Fibroblast of skin of right biceps (primary cell): ENCODE measurements at regions not wholly inside any gene's neighbourhood (a gene's known extent, or its start where the extent isn't known, plus 50 kb on each side); places are given as distances from the start of the nearest gene placed in this dataset.
"Not testable (repeated sequence)": the region's sequence is repeated elsewhere in the genome, so short reads cannot be mapped to it uniquely, and the experiment has no call there.

Experiments used
- DNase-seq: peaks from one replicate; pipeline ENCODE4 v3.0.0-alpha.2; 2013

DNA sequence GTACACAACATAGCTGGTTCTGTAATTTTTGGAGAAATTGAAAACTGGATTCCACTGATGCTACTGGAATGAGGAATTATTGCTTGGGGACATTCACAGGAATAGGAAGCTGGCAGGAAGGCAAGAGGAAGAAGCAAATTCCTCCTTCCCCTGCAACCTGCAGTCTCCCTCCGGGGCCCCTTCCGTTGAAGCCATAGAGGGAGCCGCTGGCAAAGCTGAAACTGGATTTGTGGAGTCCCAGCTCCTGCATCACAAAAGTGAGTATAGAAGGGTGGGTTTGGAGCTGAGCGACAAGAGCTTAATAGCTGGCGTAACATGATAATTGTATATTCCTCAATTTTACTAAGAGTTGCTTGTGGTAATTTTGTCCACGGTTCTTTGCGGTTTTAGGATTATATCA, 190.8 kb downstream of the ADRA2A start:
- DNase-seq, result no peak

DNA sequence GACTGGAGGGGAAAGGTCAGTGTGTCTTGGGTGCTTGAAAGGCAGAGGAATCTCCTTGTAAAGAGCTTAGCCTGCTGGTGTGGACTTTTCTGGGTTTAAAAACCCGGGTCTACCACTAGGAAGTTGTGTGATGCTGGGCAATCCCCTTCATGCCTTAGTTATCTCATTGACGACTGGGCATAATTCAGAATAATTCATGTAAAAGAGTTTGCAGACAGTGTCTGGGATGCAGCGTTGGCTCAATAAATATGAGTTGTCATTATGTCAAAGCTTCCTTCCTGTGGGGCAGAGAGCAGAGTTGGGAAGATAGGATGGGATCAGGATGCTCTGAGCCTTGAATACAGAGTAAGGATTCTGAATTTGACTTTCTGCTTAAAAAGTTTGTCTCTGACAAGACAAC, 196.4 kb downstream of the ADRA2A start:
- DNase-seq, result no peak

DNA sequence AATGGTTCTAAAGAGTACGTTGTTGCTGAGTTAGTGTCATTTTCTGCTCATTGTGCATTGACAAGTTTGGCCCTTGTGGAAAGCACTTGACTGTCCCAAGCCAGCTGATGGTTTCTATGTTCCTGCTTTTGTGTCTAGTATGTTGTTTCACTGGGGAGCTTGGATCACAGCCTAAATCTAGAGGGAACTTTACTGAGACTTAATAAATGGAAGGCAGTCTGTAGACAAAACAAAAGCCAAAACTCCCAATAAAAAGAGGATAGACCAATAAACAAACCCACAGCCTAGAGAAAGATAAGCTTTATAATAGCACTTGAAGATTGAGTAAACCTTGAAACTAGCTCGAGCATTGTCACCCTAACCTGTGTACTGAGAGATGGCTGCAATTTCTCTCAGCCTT, 196.8 kb downstream of the ADRA2A start:
- no peak for DNase-seq

DNA sequence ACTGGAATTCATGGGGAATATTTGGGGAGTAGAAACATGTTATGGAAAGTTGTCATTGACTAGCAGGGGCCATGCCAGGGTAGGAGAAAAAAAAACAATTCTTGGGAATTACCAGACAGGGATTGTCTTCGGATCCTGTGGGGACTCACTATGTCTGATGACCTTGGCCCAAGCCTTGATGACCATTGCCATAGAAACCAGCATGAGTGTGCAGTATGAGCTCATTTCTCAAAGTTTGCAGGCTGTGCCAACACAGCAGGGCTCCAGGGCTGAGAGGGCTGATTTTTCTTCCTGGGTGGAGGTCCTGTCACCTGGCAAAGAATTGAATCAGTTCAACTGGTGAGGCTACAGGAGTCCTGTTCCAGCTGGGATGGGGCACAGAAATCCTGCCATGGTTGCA, 198.3 kb downstream of the ADRA2A start:
- no peak for DNase-seq

DNA sequence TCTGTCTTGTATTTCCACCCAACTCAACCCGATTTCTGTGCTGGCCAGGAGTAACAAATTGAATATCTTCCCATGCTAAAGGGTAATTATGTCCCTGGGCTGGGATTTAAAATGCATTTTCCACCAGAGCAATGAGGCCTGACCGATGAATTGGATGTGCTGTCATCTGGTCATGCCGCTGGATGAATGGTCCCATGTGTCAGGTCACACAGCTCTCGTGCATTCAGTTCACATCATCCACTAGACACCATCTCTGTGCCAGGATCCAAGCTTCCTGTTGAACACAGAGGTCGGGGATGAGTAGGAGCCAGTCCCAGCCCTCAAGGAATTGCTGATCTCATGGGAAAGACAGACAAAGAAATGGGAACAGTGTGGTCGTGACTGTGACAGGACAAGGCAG, 200.8 kb downstream of the ADRA2A start:
- DNase-seq, result no peak

DNA sequence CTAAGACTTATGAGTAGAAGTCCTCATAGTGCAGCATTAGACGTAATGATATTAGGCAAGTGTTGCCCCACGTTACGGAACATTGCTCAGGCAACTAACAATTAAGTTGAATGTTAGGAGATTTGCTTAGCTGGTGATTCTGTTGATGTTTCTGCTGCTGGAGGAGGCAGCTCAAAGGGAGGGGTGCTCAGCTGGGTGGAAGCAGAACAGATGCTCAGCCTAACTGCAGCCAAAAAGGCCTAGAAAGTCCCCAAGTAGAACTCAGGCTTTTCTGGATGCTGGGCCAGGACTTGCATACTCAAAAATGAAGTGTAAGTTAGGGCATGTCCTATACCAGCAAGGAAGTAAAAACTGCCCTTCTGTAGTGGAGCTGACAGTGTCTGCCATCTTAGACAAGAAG, 201.4 kb downstream of the ADRA2A start:
- no peak for DNase-seq

DNA sequence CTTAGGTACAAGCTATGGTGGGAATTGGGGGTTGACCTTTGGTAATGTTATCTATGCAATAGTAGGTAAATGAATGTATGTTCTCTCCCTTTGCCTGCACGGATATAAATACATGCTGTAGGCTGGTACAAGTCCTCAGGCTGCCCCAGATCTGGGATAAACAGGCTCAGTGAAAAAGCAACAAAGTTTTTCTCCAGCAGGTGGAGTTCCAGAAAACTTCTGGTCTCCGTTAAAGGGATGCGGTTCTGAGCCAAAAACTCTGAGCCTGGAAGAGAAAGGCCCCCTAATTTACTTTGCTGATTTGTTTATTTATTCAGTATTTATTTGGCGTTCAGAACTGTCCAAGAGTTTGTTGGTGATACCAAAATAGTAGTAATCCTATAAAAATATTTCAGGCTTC, 204.7 kb downstream of the ADRA2A start:
- DNase-seq, result peak; percentile 1

DNA sequence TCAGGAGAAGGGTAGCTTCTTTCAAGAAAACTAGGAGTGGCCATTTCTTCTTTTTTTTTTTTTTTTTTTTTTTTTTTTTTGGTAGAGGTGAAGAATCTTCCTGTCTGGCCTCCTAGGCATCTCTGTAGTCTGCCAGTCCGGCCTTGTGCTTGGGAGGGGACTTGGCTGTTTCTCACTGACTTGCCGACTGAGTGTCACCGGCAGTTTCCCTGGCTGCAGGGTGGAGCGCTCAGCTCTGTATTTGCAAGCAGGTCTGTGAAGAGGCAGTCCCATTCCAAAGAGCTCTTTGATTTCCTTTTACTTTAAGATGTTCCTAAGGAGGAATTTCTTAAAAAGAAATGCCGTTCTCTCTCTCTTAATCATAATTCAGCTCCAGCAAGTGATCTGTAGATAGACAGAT, 212.6 kb downstream of the ADRA2A start:
- DNase-seq, result no peak

DNA sequence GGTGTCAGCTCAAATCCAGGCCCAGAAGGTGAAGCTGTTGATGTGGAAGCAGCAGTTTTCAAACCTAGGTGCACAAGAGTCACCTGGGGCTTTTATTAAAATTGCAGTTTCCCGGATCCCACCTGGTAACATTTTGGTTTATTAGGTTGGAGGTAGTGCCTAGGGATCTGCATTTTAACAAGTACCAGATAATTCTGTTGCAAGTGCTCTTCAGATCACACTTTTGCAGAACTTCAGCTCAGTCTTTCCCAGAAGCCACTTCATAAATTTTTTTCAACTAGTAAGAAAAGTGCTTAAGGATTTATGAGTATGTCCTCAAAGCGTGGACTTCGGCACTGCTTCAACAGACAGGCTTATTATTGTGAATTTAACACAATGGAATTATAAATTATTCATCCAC, 213.8 kb downstream of the ADRA2A start:
- DNase-seq, result no peak

DNA sequence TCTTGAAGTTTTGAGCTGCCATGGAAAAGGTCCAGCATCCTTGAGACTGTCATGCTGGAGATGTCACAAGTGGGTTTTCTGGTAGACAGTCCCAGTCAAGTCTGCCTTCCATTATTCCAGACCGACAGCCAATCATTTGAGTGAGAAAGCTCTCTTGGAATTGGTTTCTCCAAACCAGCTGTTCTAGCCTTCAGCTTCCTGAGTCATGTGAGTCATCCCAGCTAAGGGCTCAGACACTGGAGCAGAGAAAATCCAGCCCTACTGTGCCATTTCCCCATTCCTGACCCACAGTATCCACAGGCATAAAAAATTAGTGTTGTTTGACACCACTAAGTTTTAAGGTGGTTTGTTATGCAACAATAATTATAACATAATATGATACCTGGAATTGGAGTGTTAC, 219.0 kb downstream of the ADRA2A start:
- peak; percentile 21 for DNase-seq

DNA sequence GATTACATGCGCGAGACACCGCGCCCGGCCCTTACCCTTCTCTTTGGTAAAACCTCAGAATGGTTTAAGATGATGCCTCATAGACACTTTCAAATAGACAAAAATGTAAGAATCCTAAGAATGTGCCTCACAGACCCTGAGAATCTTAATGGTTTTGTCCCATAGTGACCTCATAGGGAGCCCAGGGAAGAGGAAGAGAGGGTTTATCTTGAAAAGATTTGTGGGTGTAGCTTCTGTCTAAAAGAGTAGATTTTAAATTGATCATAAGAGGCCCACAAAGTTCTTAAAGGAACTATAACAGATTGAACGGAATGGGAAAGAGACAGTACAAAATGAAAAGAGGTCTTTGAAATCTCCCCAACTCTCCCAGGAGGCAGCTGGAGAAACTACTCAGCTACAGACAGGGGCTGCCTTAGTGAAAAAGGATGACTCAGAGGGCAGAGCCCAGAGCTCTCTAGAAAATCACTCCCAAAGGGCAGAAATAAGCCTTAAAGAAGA, 220.6 kb downstream of the ADRA2A start:
- DNase-seq, result peak; percentile 72

DNA sequence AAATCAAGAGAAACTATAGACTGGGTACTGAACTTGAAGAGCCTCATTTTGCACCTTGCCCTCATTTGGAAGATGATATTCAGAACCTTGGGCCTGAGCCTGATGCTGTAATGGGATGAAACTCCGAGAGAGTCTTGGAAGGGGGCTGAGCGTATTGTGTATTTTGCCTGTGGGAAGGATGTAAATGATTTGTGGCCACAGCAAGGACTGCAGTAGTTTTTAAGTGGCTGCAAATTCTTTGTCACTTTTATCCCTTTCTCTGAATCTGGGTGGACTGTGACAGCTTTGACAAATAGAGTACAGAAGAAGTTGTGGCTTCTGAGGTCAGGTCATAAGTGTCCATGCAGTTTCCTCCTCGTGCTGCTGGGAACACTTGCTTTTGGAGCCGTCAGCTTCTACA, 221.2 kb downstream of the ADRA2A start:
- peak; percentile 5 for DNase-seq

DNA sequence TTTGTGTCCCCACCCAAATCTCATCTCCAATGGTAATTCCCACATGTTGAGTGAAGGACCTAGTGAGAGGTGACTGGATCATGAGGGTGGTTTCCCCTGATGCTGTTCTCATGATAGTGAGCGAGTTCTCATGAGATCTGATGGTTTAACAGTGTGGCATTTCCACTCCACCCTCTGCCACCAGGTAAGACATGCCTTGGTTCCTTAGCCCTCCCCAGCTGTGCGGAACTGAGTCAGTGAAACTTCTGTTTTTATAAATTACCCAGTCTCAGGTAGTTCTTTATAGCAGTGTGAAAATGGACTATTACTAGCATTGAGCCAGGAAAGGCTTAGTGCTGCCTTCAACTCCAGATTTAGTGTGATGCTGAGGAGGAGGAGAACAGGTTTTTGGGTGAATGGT, 222.2 kb downstream of the ADRA2A start:
- no peak for DNase-seq

DNA sequence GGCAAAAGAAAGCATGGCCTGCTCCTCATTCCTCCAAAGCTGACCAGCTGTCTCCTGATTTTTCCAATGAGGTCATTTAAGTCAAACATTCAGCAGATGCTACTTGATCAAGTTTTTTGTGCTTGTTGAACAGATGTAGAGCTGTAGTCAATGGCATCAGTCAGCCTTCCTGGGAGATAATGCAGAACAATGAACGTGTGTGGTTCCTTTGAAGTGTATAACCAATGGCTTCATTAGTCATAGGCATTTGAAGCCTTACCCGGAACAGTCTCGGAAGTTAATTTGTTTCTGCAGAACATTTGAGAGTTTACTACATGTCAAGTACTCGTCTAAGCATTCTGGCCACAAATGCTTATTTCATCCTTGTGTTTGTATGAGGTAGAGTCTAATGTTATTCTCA, 227.1 kb downstream of the ADRA2A start:
- DNase-seq, result no peak

DNA sequence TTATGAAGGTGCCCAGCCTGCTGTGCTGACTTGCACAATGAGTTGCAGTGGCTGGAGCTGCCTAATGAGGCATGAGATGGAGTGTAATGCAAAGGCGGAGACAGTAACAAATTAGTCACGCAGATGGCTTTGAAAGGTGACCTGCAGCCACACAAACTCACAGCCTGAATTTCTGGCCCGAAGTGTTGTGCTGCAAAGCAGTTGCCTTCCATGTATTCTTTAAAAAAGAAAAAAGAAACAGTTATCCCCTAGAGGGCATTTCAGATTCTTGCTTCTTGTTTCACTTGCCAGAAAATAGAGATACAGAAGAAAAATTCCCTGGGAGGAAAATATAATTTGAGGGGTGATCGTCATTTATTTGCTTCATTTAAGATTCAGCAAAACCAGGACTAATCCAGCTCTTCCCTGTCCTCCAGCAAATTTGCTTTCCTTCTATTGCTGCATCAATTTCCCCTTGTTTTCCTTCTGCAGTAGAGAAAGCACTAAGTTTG, 239.9 kb downstream of the ADRA2A start:
- DNase-seq, result no peak

DNA sequence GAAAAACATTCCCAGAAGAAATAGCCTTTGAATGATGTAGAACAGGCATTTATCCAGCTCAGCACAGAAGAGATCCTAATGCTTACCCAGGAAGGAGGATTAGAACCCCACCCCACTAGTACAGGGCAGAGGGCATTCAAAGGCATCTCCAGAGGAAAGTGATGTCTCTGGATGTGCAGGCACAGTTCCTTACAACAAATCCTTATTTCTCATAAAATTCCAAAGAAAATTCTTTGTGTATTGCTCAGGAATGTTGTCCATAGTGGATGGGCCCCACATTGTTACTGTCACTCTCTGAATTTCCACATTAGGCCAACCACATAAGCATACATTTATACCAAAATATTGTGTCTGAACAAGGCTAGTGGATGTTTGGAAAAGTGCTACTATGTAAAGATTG, 243.0 kb downstream of the ADRA2A start:
- DNase-seq, result peak; percentile 18

DNA sequence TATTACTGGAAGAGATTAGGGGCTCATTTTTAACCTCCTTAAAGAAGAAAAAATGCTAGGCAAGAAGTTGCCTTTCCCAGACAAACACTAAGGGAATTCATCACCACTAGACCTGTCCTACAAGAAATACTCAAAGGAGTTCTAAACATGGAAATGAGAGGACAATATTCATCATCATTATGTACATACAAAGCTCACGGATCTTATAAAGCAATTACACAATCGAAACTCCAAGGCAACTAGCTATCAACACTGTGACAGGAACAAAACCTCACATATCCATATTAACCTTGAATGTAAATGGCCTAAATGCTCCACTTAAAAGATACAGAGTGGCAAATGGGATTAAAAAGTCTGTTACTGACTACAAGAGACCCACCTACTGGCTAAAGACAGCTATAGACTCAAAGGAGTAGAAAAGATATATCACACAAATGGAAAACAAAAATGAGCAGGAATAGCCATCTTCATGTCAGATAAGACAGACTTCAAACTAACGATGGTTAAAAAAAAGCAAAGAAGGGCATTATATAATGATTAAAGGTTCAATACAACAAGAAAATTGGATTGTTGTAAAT, 246.6 kb downstream of the ADRA2A start:
- DNase-seq, result no peak

DNA sequence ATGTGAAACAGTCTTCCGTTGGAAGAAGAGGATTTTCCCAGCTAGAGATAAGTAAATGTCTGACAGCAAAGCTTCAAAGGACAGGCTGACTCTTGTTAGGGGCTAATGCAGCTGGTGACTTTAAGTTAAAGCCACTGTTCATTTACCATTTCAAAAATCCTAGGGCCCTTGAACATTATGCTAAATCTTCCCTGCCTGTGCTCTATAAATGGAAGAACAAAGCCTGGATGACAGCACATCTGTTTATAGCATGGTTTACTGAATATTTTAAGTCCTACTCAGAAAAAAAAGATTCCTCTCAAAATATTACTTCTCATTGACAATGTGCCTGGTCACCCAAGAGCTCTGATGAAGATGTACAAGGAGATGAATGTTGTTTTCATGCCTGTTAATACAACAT, 255.3 kb downstream of the ADRA2A start:
- not testable (repeated sequence) for DNase-seq

DNA sequence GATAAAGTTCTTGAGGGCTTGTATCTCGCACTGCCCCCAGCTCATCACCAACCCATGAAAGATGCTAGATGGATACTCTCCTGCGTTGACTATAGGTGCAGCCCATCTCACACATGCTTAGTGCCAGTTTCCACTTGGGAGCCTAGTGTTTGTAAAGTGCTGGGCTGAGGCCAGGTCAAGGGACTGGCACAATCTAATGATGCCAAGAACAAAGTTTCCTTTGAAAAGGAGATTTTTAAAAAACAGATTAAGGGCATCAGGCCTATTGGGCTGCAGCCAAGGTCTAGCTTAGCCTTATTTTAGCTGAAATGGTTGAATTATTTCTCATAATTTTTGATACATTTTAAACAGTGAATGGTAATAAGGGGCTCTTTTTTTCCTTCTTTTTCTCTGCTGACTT, 259.0 kb downstream of the ADRA2A start:
- DNase-seq, result no peak

DNA sequence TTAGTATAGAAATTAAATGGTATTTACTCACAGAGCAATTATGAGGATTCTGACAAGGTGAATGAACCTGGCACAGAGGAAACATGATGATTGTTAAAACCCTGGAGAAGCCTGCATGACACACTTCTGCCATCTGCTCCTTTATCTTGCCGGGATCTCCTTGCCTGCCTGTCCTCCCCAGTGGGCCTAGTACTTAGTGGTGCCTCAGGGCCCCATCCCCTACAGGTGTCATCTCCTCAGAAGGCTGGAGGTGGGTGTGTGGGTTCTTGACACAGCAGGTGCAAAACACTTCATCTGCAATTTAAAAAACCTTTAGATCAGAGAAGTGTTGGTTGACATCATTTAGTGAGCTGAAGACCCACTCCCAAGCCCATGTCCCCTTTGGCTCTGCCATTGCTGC, 261.2 kb downstream of the ADRA2A start:
- no peak for DNase-seq

DNA sequence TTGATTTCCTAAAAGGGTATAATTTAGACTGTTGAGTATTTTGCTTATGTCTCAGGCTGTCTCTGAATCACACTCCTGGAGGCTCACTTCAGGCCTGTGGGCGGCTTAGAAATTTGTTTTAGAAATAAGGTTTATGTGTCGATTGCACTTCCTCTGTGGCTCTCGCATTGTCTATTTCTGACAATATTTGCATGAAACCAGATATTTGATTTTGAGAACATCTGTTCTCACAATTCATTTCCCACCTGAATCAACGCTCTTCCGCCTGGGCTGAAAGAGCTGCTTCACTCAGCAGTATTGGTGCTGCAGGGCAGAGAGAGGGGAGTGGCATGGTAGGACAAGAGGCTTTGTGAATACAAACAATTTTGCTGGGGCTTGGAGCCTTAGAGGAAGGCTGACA, 262.0 kb downstream of the ADRA2A start:
- no peak for DNase-seq

DNA sequence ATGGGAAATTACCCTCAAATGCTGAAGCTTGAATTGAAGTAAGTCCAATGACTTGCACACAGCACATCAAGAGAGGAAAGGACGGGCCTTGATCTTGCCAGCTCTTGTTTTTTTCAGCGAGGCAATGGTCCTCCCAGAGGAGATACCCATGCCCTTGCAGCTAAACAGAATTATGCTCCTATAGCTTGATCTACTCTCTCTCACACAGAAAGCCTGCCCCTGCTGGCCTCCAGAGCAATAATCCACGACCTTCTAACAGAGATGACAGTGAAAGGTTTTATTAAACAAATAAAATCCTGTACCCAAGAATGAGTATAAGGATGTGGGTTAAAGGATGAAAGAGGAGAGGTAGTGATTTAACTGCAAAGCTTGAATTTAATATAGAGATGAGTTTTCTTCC, 268.0 kb downstream of the ADRA2A start:
- no peak for DNase-seq

DNA sequence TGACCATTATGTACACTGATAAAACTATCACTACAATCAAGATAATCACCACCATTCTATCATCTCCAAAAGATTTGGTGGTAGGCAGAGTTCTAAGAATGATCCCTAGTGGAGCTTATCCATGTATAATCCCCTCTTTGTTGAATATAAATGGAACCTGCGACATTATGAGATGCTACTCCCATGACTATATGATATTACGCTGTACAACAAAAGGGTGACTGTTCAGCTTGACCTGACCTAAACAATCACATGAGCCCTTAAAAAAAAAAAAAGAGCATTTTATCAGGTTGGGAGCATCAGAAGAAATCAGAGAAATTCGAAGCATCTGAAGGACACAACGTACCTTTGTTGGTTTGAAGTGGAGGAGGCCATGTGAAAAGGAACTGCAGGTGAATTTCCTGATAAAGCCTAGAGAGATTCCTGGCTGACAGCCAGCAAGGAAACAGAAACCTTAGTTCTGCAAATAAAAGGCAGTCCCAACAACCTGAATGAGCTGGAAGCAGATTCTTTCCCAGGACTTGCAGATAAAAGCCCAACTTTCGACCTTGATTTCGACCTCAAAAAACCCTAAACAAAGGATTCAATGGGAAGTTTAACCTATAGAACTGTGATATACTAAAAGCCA, 270.7 kb downstream of the ADRA2A start:
- no peak for DNase-seq

DNA sequence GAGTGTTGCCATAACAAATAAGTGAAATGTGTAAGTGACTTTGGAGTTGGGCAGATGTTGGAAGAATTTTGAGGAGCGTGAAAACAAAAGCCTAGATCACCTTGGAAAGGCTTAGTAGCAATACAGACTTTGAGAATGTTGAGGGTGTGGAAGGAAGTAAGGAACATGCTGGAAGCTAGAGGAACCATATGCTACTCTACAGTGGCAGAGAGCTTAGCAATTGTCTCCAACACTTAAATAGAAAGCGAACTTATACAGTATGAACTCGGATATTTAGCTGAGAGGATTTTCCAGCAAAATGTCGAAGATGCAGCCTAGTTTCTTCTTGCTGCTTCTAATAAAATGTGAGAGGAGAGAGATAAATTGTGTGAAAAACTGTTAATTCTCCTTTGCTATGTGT, 271.2 kb downstream of the ADRA2A start:
- DNase-seq, result no peak

DNA sequence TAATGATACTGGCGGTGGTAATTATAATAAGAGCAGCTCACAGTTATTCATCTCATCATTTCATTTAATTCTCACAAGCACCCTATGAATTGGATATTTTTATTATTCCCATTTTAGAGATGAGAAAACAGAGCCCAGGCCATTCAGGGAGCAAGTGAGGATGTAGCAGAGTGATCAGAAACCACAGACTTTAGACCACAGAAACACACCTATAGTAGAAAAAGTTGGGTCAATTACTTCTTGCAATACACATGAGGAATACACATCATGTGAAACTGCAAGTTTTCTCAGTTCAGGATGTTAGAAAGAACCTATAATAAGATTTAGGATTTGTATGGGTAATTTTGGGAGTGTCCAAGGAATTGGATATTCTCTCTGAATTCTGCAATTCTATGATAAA, 278.0 kb downstream of the ADRA2A start:
- no peak for DNase-seq
